ENCODE measurements at regions not wholly inside any gene's neighbourhood (a gene's known extent, or its start where the extent isn't known, plus 50 kb on each side); places are given as distances from the start of the nearest gene placed in this dataset.

GRCh38 chr2:41698678-41699422 is 349.0 kb upstream of the PKDCC start:
- intact Hi-C loops (cut with DNase I, micrococcal nuclease), result no loop called here
- ATAC-seq, result no peak
- Histone ChIP-seq H3K4me3 (no peak overlapping the region), H3K4me1 (ENCODE audit: low read depth) (no peaks in the 10 kb centered on the region), H3K36me3 (ENCODE audit: low read depth) (no peaks in the 10 kb centered on the region), H3K9me3 (no peaks in the 10 kb centered on the region)
- no peak for TF ChIP-seq CTCF (IDR thresholded peaks at IDR 0.05)
- DNase-seq, result peak in 2 of 3 donors; percentile 28 to 35

- DNase-seq (no peak), ATAC-seq (no peak)
- no peaks in the 10 kb centered on the region for H3K9me3 ChIP-seq
- no peak overlapping the region for H3K4me3 ChIP-seq
- TF ChIP-seq CTCF (IDR thresholded peaks at IDR 0.05), result no peak
- H3K36me3 ChIP-seq (ENCODE audit: low read depth), result no peaks in the 10 kb centered on the region
- intact Hi-C loops (cut with DNase I, micrococcal nuclease), result no loop called here
- no peaks in the 10 kb centered on the region for H3K4me1 ChIP-seq (ENCODE audit: low read depth)
Measured at GRCh38 chr2:41701231-41701630, 346.6 kb upstream of the PKDCC start.

GRCh38 chr2:41703123-41703522 is 344.7 kb upstream of the PKDCC start:
- intact Hi-C loops (cut with DNase I, micrococcal nuclease), result no loop called here
- H3K4me3 ChIP-seq, result no peak overlapping the region
- H3K4me1 ChIP-seq (ENCODE audit: low read depth), result no peaks in the 10 kb centered on the region
- no peak for DNase-seq
- no peaks in the 10 kb centered on the region for H3K36me3 ChIP-seq (ENCODE audit: low read depth)
- ATAC-seq, result no peak
- no peaks in the 10 kb centered on the region for H3K9me3 ChIP-seq
- no peak for TF ChIP-seq CTCF (IDR thresholded peaks at IDR 0.05)

GRCh38 chr2:41705634-41706033 is 342.2 kb upstream of the PKDCC start:
- ATAC-seq, result no peak
- no peak overlapping the region for H3K4me3 ChIP-seq
- DNase-seq, result no peak
- intact Hi-C loops (cut with DNase I, micrococcal nuclease), result no loop called here
- H3K9me3 ChIP-seq, result no peaks in the 10 kb centered on the region
- no peaks in the 10 kb centered on the region for H3K4me1 ChIP-seq (ENCODE audit: low read depth)
- no peaks in the 10 kb centered on the region for H3K36me3 ChIP-seq (ENCODE audit: low read depth)
- no peak for TF ChIP-seq CTCF (IDR thresholded peaks at IDR 0.05)

- Histone ChIP-seq H3K4me1 (ENCODE audit: low read depth) (no peaks in the 10 kb centered on the region), H3K9me3 (no peaks in the 10 kb centered on the region), H3K36me3 (ENCODE audit: low read depth) (no peaks in the 10 kb centered on the region), H3K4me3 (no peak overlapping the region)
- no peak for DNase-seq
- intact Hi-C loops (cut with DNase I, micrococcal nuclease), result no loop called here
- no peak for TF ChIP-seq CTCF (IDR thresholded peaks at IDR 0.05)
- ATAC-seq, result no peak
Measured at GRCh38 chr2:41706286-41706685, 341.5 kb upstream of the PKDCC start.
